ENCODE measurements at regions not wholly inside any gene's neighbourhood (a gene's known extent, or its start where the extent isn't known, plus 50 kb on each side); places are given as distances from the start of the nearest gene placed in this dataset.
"Not testable (repeated sequence)": the region's sequence is repeated elsewhere in the genome, so short reads cannot be mapped to it uniquely, and the experiment has no call there.

GRCh38 chr7:79975986-79976710 lies 158.5 kb upstream of the GNAI1 start:
- not testable (repeated sequence) for TF ChIP-seq CTCF (IDR thresholded peaks at IDR 0.05); JAZF1 (CRISPR knock-in tag; IDR thresholded peaks at IDR 0.05); ZNF121 (CRISPR knock-in tag; IDR thresholded peaks at IDR 0.05); ETV6 (CRISPR knock-in tag; IDR thresholded peaks at IDR 0.05); FOXJ3 (CRISPR knock-in tag; IDR thresholded peaks at IDR 0.05; ENCODE audit: borderline replicate concordance); CBFB (CRISPR knock-in tag; IDR thresholded peaks at IDR 0.05; ENCODE audit: low read depth); ZNF232 (CRISPR knock-in tag; IDR thresholded peaks at IDR 0.05); E2F1 (CRISPR knock-in tag; IDR thresholded peaks at IDR 0.05); ZNF263 (CRISPR knock-in tag; IDR thresholded peaks at IDR 0.05; ENCODE audit: low read depth); NFYB (CRISPR knock-in tag; conservative IDR thresholded peaks at IDR 0.05; ENCODE audit: low read depth); TCF7 (CRISPR knock-in tag; IDR thresholded peaks at IDR 0.05; ENCODE audit: low read depth); ZNF423 (CRISPR knock-in tag; IDR thresholded peaks at IDR 0.05); ZBTB43 (CRISPR knock-in tag; IDR thresholded peaks at IDR 0.05); ZBTB21 (CRISPR knock-in tag; IDR thresholded peaks at IDR 0.05; ENCODE audit: borderline replicate concordance)
